Activated CD8-positive, alpha-beta T cell treated with anti-CD3 and anti-CD28 coated beads for 36 hours (primary cell): ENCODE measurements at regions not wholly inside any gene's neighbourhood (a gene's known extent, or its start where the extent isn't known, plus 50 kb on each side); places are given as distances from the start of the nearest gene placed in this dataset.

Experiments
- ATAC-seq: fragments of 200-7000 bp; cut with Tn5 transposase; one replicate; pipeline ENCODE4 v1.10.0; 2021; ENCODE audit warnings: mild to moderate bottlenecking, moderate library complexity
- CTCF ChIA-PET: fragments of 350-600 bp; sonication (Branson Sonifier 250); formaldehyde crosslinking; loops from one replicate; lab custom pipeline; 2021; ENCODE audit warnings: antibody characterized with exemption; lab: Charles Lee
- POLR2A ChIA-PET: fragments of 350-600 bp; sonication (Branson Sonifier 250); formaldehyde crosslinking; loops from one replicate; lab custom pipeline; 2021; ENCODE audit warnings: antibody characterized with exemption; lab: Charles Lee
- DNase-seq: peaks from one replicate; pipeline ENCODE4 v3.0.0-alpha.2; 2020
- H3K27ac Mint-ChIP-seq: one replicate; pipeline ENCODE4 v1.8.0; 2021; ENCODE audit warnings: mild to moderate bottlenecking, mixed read lengths
- H3K27me3 Mint-ChIP-seq: one replicate; pipeline ENCODE4 v1.8.0; 2021; ENCODE audit warnings: mixed read lengths
- H3K36me3 Mint-ChIP-seq: one replicate; pipeline ENCODE4 v1.8.0; 2021; ENCODE audit warnings: low read depth, mixed read lengths
- H3K4me1 Mint-ChIP-seq: one replicate; pipeline ENCODE4 v1.8.0; 2021; ENCODE audit warnings: low read depth, mixed read lengths
- H3K4me3 Mint-ChIP-seq: one replicate; pipeline ENCODE4 v1.8.0; 2021; ENCODE audit warnings: mild to moderate bottlenecking, moderate library complexity, mixed read lengths
- H3K9me3 Mint-ChIP-seq: one replicate; pipeline ENCODE4 v1.8.0; 2021; ENCODE audit warnings: mixed read lengths
- CTCF ChIP-seq: fragments of 200-600 bp; IDR thresholded peaks from one replicate; pipeline ENCODE4 v1.8.0; 2022; ENCODE audit warnings: antibody characterized with exemption, mild to moderate bottlenecking
- intact Hi-C: fragments of 100-400 bp; cut with micrococcal nuclease; formaldehyde crosslinking; loops from one replicate; pipeline ENCODE4 v1.10.0; 2022

- Mint-ChIP-seq H3K4me1 (no peaks in the 10 kb centered on the region), H3K36me3 (no peaks in the 10 kb centered on the region), H3K27me3 (no peaks in the 10 kb centered on the region), H3K27ac (no peak overlapping the region), H3K4me3 (no peak overlapping the region), H3K9me3 (no peaks in the 10 kb centered on the region)
- ChIA-PET CTCF (no interaction called here), POLR2A (no interaction called here)
- DNase-seq = no peak
- no peak for ATAC-seq
- intact Hi-C loops = no loop called here
- TF ChIP-seq CTCF = no peak
Observed at GRCh38 chr3:68363796-68364195, 568.6 kb downstream of the TAFA4 start.

GRCh38 chr3:68360492-68360891 is 571.9 kb downstream of the TAFA4 start:
- CTCF ChIA-PET = no interaction called here
- DNase-seq = no peak
- no peak for ATAC-seq
- Mint-ChIP-seq H3K9me3 (no peaks in the 10 kb centered on the region), H3K4me1 (no peaks in the 10 kb centered on the region), H3K4me3 (no peak overlapping the region), H3K27me3 (no peaks in the 10 kb centered on the region), H3K36me3 (no peaks in the 10 kb centered on the region), H3K27ac (no peak overlapping the region)
- POLR2A ChIA-PET = no interaction called here
- no peak for TF ChIP-seq CTCF
- intact Hi-C loops = no loop called here

GRCh38 chr3:68345781-68346180 is 586.6 kb downstream of the TAFA4 start:
- no peak for ATAC-seq
- ChIA-PET POLR2A (no interaction called here), CTCF (interaction anchor here (0.7 kb wide), 1 partner anchor 10 kb away, joined by 3 read pairs; no protein-coding TSS in a partner anchor)
- Mint-ChIP-seq H3K9me3 (no peaks in the 10 kb centered on the region), H3K27ac (no peak overlapping the region), H3K4me1 (no peaks in the 10 kb centered on the region), H3K4me3 (no peak overlapping the region), H3K36me3 (no peaks in the 10 kb centered on the region), H3K27me3 (no peaks in the 10 kb centered on the region)
- intact Hi-C loops = no loop called here
- no peak for TF ChIP-seq CTCF
- DNase-seq = no peak

- Mint-ChIP-seq H3K9me3 (no peaks in the 10 kb centered on the region), H3K27ac (no peak overlapping the region), H3K36me3 (no peaks in the 10 kb centered on the region), H3K4me1 (no peaks in the 10 kb centered on the region), H3K27me3 (no peaks in the 10 kb centered on the region), H3K4me3 (no peak overlapping the region)
- no peak for TF ChIP-seq CTCF
- DNase-seq (no peak), ATAC-seq (no peak)
- ChIA-PET CTCF (no interaction called here), POLR2A (no interaction called here)
- intact Hi-C loops = no loop called here
Observed at GRCh38 chr3:68342426-68342825, 589.9 kb downstream of the TAFA4 start.

GRCh38 chr3:68336042-68336441 is 596.3 kb downstream of the TAFA4 start:
- no peak overlapping the region for H3K4me3 Mint-ChIP-seq
- DNase-seq (no peak), ATAC-seq (no peak)
- no peaks in the 10 kb centered on the region for H3K4me1 Mint-ChIP-seq
- H3K36me3 Mint-ChIP-seq = no peaks in the 10 kb centered on the region
- ChIA-PET CTCF (no interaction called here), POLR2A (no interaction called here)
- intact Hi-C loops = no loop called here
- no peak overlapping the region for H3K27ac Mint-ChIP-seq
- H3K27me3 Mint-ChIP-seq = no peaks in the 10 kb centered on the region
- TF ChIP-seq CTCF = no peak
- H3K9me3 Mint-ChIP-seq = no peaks in the 10 kb centered on the region
